ENCODE measurements at regions not wholly inside any gene's neighbourhood (a gene's known extent, or its start where the extent isn't known, plus 50 kb on each side); places are given as distances from the start of the nearest gene placed in this dataset.
"Not testable (repeated sequence)": the region's sequence is repeated elsewhere in the genome, so short reads cannot be mapped to it uniquely, and the experiment has no call there.

- Histone ChIP-seq H3K36me3 (no peaks in the 10 kb centered on the region), H3K4me3 (no peak overlapping the region), H3K27me3 (no peaks in the 10 kb centered on the region), H3K9me3 (no peaks in the 10 kb centered on the region)
- DNase-seq = no peak
Observed at GRCh38 chr4:14165222-14165920, 537.8 kb upstream of the BOD1L1 start.

GRCh38 chr4:14167876-14168510 is 540.5 kb upstream of the BOD1L1 start:
- no peak for DNase-seq
- Histone ChIP-seq H3K9me3 (no peaks in the 10 kb centered on the region), H3K27me3 (no peaks in the 10 kb centered on the region), H3K36me3 (no peaks in the 10 kb centered on the region), H3K4me3 (no peak overlapping the region)

GRCh38 chr4:14168919-14169318 is 541.4 kb upstream of the BOD1L1 start:
- Histone ChIP-seq H3K9me3 (no peaks in the 10 kb centered on the region), H3K4me3 (no peak overlapping the region), H3K27me3 (no peaks in the 10 kb centered on the region), H3K36me3 (no peaks in the 10 kb centered on the region)
- DNase-seq = peak; percentile 79

GRCh38 chr4:14169460-14169859 is 541.9 kb upstream of the BOD1L1 start:
- H3K4me3 ChIP-seq = no peak overlapping the region
- no peaks in the 10 kb centered on the region for H3K9me3 ChIP-seq
- no peaks in the 10 kb centered on the region for H3K36me3 ChIP-seq
- no peaks in the 10 kb centered on the region for H3K27me3 ChIP-seq
- no peak for DNase-seq

- not testable (repeated sequence) for H3K27me3 ChIP-seq, H3K4me3 ChIP-seq, H3K9me3 ChIP-seq, DNase-seq, H3K36me3 ChIP-seq
Observed at GRCh38 chr4:14169940-14170339, 542.4 kb upstream of the BOD1L1 start.

GRCh38 chr4:14176613-14177012 is 549.1 kb upstream of the BOD1L1 start:
- no peak for DNase-seq
- Histone ChIP-seq H3K9me3 (no peaks in the 10 kb centered on the region), H3K4me3 (no peak overlapping the region), H3K36me3 (no peaks in the 10 kb centered on the region), H3K27me3 (no peaks in the 10 kb centered on the region)

GRCh38 chr4:14177987-14178386 is 550.5 kb upstream of the BOD1L1 start:
- Histone ChIP-seq H3K27me3 (no peaks in the 10 kb centered on the region), H3K9me3 (no peaks in the 10 kb centered on the region), H3K4me3 (no peak overlapping the region), H3K36me3 (no peaks in the 10 kb centered on the region)
- no peak for DNase-seq

GRCh38 chr4:14178421-14178820 is 550.9 kb upstream of the BOD1L1 start:
- peak; percentile 2 for DNase-seq

GRCh38 chr4:14180166-14180565 is 552.6 kb upstream of the BOD1L1 start:
- no peak overlapping the region for H3K4me3 ChIP-seq
- DNase-seq = no peak
- no peaks in the 10 kb centered on the region for H3K27me3 ChIP-seq
- no peaks in the 10 kb centered on the region for H3K9me3 ChIP-seq
- H3K36me3 ChIP-seq = no peaks in the 10 kb centered on the region

More at GRCh38 chr4:14178421-14178820, 550.9 kb upstream of the BOD1L1 start:
- Histone ChIP-seq H3K9me3 (no peaks in the 10 kb centered on the region), H3K4me3 (no peak overlapping the region), H3K27me3 (no peaks in the 10 kb centered on the region), H3K36me3 (no peaks in the 10 kb centered on the region)

GRCh38 chr4:14180983-14181601 is 553.6 kb upstream of the BOD1L1 start:
- no peaks in the 10 kb centered on the region for H3K9me3 ChIP-seq
- H3K4me3 ChIP-seq = no peak overlapping the region

GRCh38 chr4:14182148-14182547 is 554.6 kb upstream of the BOD1L1 start:
- no peaks in the 10 kb centered on the region for H3K36me3 ChIP-seq
- no peaks in the 10 kb centered on the region for H3K27me3 ChIP-seq
- no peak for DNase-seq

More at GRCh38 chr4:14180983-14181601, 553.6 kb upstream of the BOD1L1 start:
- DNase-seq = no peak
- H3K36me3 ChIP-seq = no peaks in the 10 kb centered on the region
- no peaks in the 10 kb centered on the region for H3K27me3 ChIP-seq

GRCh38 chr4:14184265-14184664 is 556.7 kb upstream of the BOD1L1 start:
- DNase-seq = peak; percentile 36
- no peaks in the 10 kb centered on the region for H3K27me3 ChIP-seq
- H3K9me3 ChIP-seq = no peaks in the 10 kb centered on the region
- no peaks in the 10 kb centered on the region for H3K36me3 ChIP-seq
- no peak overlapping the region for H3K4me3 ChIP-seq

More at GRCh38 chr4:14182148-14182547, 554.6 kb upstream of the BOD1L1 start:
- no peak overlapping the region for H3K4me3 ChIP-seq
- H3K9me3 ChIP-seq = no peaks in the 10 kb centered on the region

GRCh38 chr4:14184767-14185166 is 557.2 kb upstream of the BOD1L1 start:
- no peak for DNase-seq
- H3K27me3 ChIP-seq = no peaks in the 10 kb centered on the region
- H3K4me3 ChIP-seq = no peak overlapping the region
- no peaks in the 10 kb centered on the region for H3K36me3 ChIP-seq
- no peaks in the 10 kb centered on the region for H3K9me3 ChIP-seq

- Histone ChIP-seq H3K36me3 (no peaks in the 10 kb centered on the region), H3K4me3 (no peak overlapping the region), H3K9me3 (no peaks in the 10 kb centered on the region), H3K27me3 (no peaks in the 10 kb centered on the region)
- DNase-seq = no peak
Observed at GRCh38 chr4:14188214-14188613, 560.7 kb upstream of the BOD1L1 start.

- no peak for DNase-seq
- H3K9me3 ChIP-seq = no peaks in the 10 kb centered on the region
- H3K27me3 ChIP-seq = no peaks in the 10 kb centered on the region
- H3K36me3 ChIP-seq = no peaks in the 10 kb centered on the region
- H3K4me3 ChIP-seq = no peak overlapping the region
Observed at GRCh38 chr4:14193601-14194000, 566.1 kb upstream of the BOD1L1 start.

- H3K36me3 ChIP-seq = no peaks in the 10 kb centered on the region
- no peak overlapping the region for H3K4me3 ChIP-seq
- no peaks in the 10 kb centered on the region for H3K9me3 ChIP-seq
- DNase-seq = peak; percentile 46
- H3K27me3 ChIP-seq = no peaks in the 10 kb centered on the region
Observed at GRCh38 chr4:14196131-14196530, 568.6 kb upstream of the BOD1L1 start.

- no peaks in the 10 kb centered on the region for H3K36me3 ChIP-seq
- no peak for DNase-seq
Observed at GRCh38 chr4:14215116-14215770, 587.7 kb upstream of the BOD1L1 start.

More at GRCh38 chr4:14215116-14215770, 587.7 kb upstream of the BOD1L1 start:
- no peak overlapping the region for H3K4me3 ChIP-seq
- H3K27me3 ChIP-seq = no peaks in the 10 kb centered on the region
- H3K9me3 ChIP-seq = no peaks in the 10 kb centered on the region
